Fibroblast of mammary gland (primary cell): ENCODE measurements at regions not wholly inside any gene's neighbourhood (a gene's known extent, or its start where the extent isn't known, plus 50 kb on each side); places are given as distances from the start of the nearest gene placed in this dataset.

Source experiments
- DNase-seq: peaks from one replicate; pipeline ENCODE4 v3.0.0-alpha.2; 2010; ENCODE audit warnings: low read depth
- H3K4me3 ChIP-seq: 2 replicates; pipeline ENCODE4 v1.5.1; 2011; ENCODE audit warnings: low read depth, mild to moderate bottlenecking, low read length, moderate library complexity; ENCODE audit not compliant: control insufficient read depth
- CTCF ChIP-seq: conservative IDR thresholded peaks from 2 replicates; pipeline ENCODE4 v1.5.1; 2011; ENCODE audit warnings: low read depth, low read length, inconsistent platforms; ENCODE audit not compliant: control insufficient read depth, insufficient read depth

GRCh38 chr12:75599061-75599460 is 87.7 kb upstream of the KRR1 start:
- no peak overlapping the region for H3K4me3 ChIP-seq
- TF ChIP-seq CTCF = no peak
- peak; percentile 41 for DNase-seq

- DNase-seq = no peak
- TF ChIP-seq CTCF = no peak
- H3K4me3 ChIP-seq = no peak overlapping the region
These were observed 85.0 kb upstream of the KRR1 start for GRCh38 chr12:75596406-75596805.

GRCh38 chr12:75592638-75593335 is 81.4 kb upstream of the KRR1 start:
- TF ChIP-seq CTCF = no peak
- no peak for DNase-seq
- H3K4me3 ChIP-seq = no peak overlapping the region

- DNase-seq = no peak
- no peak for TF ChIP-seq CTCF
- no peak overlapping the region for H3K4me3 ChIP-seq
These were observed 80.7 kb upstream of the KRR1 start for GRCh38 chr12:75592086-75592485.

GRCh38 chr12:75591628-75592027 is 80.2 kb upstream of the KRR1 start:
- TF ChIP-seq CTCF = no peak
- no peak overlapping the region for H3K4me3 ChIP-seq
- DNase-seq = no peak

- TF ChIP-seq CTCF = no peak
- H3K4me3 ChIP-seq = no peak overlapping the region
- DNase-seq = no peak
These were observed 78.4 kb upstream of the KRR1 start for GRCh38 chr12:75589801-75590200.

GRCh38 chr12:75587340-75588106 is 76.1 kb upstream of the KRR1 start:
- H3K4me3 ChIP-seq = no peak overlapping the region
- no peak for TF ChIP-seq CTCF
- peak; percentile 30 for DNase-seq
